ENCODE measurements at regions not wholly inside any gene's neighbourhood (a gene's known extent, or its start where the extent isn't known, plus 50 kb on each side); places are given as distances from the start of the nearest gene placed in this dataset.
"Not testable (repeated sequence)": the region's sequence is repeated elsewhere in the genome, so short reads cannot be mapped to it uniquely, and the experiment has no call there.

DNA sequence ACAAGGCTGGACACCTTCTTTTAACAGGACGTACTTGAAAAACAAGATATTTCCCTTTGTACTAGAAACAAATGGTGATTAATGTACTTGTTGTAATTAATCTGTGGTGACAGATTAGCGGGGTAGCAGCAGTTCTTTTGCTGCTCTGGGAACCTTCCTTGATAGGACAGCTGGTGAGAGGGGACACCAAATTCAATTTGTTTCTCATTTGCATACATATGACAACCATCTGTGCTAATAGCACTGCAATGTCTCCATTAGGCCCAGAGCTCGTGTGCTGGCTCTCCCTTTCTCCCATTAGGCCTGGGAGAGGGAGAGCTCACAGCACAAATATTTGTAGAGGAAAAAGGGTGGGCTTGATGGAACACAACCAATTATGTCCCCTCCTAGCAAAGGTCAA, 221.0 kb upstream of the HS3ST3A1 start:
- Mint-ChIP-seq H3K4me3 (no peak overlapping the region), H3K4me1 (ENCODE audit: low read depth in 2 of 2) (peaks cover 0 to 2% of the 10 kb centered on the region in 2 donors), H3K27ac (no peak overlapping the region), H3K36me3 (ENCODE audit: insufficient read depth) (no peaks in the 10 kb centered on the region), H3K27me3 (peaks cover 2 to 4% of the 10 kb centered on the region in 2 donors), H3K9me3 (peaks cover 0 to 2% of the 10 kb centered on the region in 2 donors)
- DNase-seq (no peak), ATAC-seq (replicated peaks) (no peak)

DNA sequence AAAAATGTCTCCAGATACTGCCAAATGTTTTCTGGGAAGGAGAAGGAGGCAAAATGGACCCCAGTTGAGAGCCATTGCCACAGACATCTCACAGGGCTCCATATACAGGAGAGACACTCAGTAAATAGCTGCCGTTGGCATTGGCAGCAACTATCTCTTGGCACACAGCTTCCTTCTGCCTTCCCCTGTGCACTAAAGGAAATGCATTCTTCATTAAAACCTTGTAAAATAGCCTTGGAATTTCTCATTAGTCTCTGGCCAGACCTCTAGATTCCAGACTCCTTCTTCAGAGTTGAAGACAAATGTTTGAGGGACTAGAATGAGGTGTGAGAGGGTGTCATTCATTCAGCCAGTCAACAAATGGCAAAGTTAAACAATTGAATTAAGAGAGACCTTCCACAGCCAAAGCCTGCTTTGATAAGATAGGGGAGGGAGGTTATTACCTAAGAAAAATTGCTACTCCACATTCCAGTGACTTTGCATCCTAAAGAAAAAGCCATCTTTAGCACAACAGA, 223.9 kb upstream of the HS3ST3A1 start:
- H3K4me3 Mint-ChIP-seq = no peak overlapping the region
- H3K9me3 Mint-ChIP-seq = peaks cover 0 to 2% of the 10 kb centered on the region in 2 donors
- no peak for ATAC-seq (replicated peaks)
- no peak for DNase-seq
- H3K27ac Mint-ChIP-seq = no peak overlapping the region
- no peaks in the 10 kb centered on the region for H3K36me3 Mint-ChIP-seq (ENCODE audit: insufficient read depth)
- peaks cover 5 to 8% of the 10 kb centered on the region in 2 donors for H3K27me3 Mint-ChIP-seq
- H3K4me1 Mint-ChIP-seq (ENCODE audit: low read depth in 2 of 2) = peaks cover 0 to 4% of the 10 kb centered on the region in 2 donors

DNA sequence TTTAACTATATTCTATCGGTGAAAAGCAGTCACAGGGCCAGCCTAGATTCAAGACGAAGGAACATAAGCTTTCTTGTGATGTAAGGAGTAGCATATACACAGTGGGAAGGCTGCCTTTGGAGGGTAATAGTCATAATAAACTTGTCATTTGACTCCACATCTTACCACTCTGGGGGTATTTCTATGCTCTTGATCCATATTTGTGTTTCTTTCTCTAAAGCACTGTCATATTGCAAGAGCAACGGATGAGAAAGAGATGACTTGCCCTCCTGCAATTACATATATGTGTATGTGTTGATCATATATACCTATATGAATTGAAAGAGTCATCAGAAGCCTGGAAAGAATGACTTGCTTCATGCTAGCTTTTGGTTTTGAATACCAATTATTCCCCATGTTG, 225.4 kb upstream of the HS3ST3A1 start:
- H3K36me3 Mint-ChIP-seq (ENCODE audit: insufficient read depth) = no peaks in the 10 kb centered on the region
- no peak overlapping the region for H3K4me3 Mint-ChIP-seq
- DNase-seq = no peak
- peaks cover 0 to 4% of the 10 kb centered on the region in 2 donors for H3K4me1 Mint-ChIP-seq (ENCODE audit: low read depth in 2 of 2)
- no peak for ATAC-seq (replicated peaks)
- peaks cover 0 to 2% of the 10 kb centered on the region in 2 donors for H3K9me3 Mint-ChIP-seq
- H3K27ac Mint-ChIP-seq = no peak overlapping the region
- H3K27me3 Mint-ChIP-seq = peaks cover 5 to 8% of the 10 kb centered on the region in 2 donors

DNA sequence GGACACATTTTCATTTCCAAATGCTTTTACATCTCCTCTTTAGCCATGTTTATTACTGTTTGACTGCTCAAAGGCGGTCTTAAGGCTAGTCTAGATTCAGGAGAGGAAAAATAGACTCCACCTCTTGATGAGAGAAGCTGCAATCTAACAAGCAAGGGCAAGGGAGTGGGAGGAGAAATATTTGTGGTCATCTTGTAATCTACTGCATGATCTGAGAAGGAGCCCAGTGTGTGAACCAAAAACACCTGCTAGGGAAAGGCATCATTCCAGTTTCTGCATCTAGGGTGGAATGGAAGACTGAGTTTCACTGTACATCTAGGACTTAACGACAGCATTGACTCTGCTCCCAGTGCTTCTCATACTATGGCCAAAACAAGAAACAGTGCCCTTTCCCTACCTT, 232.2 kb upstream of the HS3ST3A1 start:
- no peak for ATAC-seq (replicated peaks)
- Mint-ChIP-seq H3K4me3 (no peak overlapping the region), H3K4me1 (ENCODE audit: low read depth in 2 of 2) (no peaks in the 10 kb centered on the region), H3K36me3 (ENCODE audit: insufficient read depth) (no peaks in the 10 kb centered on the region), H3K27ac (no peak overlapping the region), H3K9me3 (no peaks in the 10 kb centered on the region), H3K27me3 (no peaks in the 10 kb centered on the region)
- DNase-seq = no peak

DNA sequence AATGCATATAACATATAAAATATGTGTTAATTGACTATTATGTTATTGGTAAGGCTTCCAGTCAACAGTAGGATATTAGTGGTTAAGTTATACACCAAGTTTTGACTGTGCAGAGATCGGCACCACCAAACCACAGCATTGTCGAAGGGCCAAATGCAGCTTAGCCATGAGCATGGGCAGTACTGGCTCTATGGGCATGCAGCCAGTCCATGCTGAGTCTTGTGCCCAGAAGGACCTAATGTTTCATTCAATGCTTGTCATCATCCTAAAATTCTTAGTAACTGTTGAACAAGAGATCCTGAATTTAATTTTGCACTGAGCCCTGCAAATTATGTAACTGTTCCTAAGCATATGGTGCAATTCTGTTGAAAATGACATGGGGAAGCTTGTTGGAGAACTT, 233.4 kb upstream of the HS3ST3A1 start:
- DNase-seq = no peak
- no peak overlapping the region for H3K4me3 Mint-ChIP-seq
- no peaks in the 10 kb centered on the region for H3K4me1 Mint-ChIP-seq (ENCODE audit: low read depth in 2 of 2)
- ATAC-seq (replicated peaks) = no peak
- no peaks in the 10 kb centered on the region for H3K36me3 Mint-ChIP-seq (ENCODE audit: insufficient read depth)
- H3K9me3 Mint-ChIP-seq = no peaks in the 10 kb centered on the region
- no peak overlapping the region for H3K27ac Mint-ChIP-seq
- no peaks in the 10 kb centered on the region for H3K27me3 Mint-ChIP-seq

DNA sequence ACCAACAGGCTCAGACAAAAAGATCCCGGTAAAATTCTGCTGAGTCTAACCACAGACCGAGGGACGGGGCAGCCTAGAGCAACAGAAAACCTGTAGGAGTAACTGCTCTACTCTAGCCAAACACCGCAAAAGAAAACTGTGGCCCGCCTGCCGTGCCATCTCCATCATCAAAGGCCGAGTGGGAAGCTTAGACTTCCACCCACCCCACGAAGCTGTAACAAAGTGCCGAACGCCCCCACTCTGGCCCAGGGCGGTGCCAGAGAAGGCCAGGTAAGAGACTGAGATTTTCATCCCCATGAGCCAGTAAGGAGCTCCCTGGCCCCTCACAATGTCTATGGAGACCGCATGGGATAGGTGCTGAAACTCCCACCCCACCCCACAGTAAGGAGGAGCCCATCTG, 231.9 kb upstream of the COX10 start:
- ATAC-seq (replicated peaks) (no peak), DNase-seq (no peak)
- Mint-ChIP-seq H3K27ac (no peak overlapping the region), H3K36me3 (ENCODE audit: insufficient read depth) (no peaks in the 10 kb centered on the region), H3K4me1 (ENCODE audit: low read depth in 2 of 2) (no peaks in the 10 kb centered on the region), H3K9me3 (no peaks in the 10 kb centered on the region), H3K4me3 (no peak overlapping the region), H3K27me3 (no peaks in the 10 kb centered on the region)

DNA sequence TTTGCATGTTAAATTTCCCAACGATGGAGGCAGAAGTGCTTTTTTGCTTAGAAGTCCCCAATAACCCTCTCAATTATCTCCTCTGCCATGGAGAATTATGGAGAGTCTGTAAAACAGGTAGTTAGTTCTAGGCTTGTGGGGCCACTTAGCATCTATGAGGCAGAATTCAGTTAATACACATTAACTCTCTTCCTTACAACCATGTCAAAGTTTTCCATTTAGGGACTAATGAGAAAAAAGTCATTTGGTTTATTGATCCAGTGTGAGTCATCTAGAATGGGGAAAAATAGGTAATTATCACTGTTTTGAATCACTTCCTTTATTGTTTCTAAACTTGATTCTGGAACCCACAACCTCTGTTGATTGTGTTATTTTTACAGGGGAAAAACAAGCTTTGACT, 229.1 kb upstream of the COX10 start:
- no peaks in the 10 kb centered on the region for H3K9me3 Mint-ChIP-seq
- H3K4me3 Mint-ChIP-seq = no peak overlapping the region
- H3K4me1 Mint-ChIP-seq (ENCODE audit: low read depth in 2 of 2) = no peaks in the 10 kb centered on the region

DNA sequence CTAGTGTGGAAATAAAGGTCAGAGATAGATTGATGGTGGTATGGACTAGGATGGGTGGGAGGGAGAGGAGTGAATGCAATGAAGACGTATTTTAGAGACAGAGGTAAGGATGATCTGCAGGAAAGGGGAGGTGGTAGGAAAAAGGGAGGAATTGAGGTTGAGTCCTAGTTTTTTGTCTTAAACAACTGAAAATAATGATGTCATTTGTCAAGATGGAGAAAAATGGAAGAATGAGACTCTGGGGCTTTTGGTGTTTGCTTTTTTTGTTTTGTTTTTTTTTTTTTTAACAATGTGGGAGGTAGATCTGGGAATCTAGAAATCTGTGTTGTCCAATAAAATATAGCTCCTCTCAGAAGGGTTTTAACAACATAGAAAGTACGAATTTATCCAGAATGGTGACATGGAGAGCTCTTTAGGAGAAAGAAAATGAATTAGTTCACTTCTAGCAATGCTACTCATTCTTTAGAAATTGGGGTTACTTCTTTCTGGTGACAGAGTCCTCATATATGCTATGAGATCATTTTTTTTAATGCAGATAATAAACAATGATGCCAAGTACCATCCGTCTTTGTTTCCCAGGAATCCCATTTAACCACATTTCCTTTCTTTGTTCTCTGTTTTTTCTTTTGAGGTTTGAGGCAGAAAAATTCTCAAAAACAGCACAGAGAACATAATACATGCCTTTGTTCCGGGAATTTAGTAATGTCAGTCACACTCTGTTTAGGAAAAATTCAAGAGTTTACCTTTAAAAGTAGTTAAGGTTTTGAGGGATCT, 225.3 kb upstream of the COX10 start:
- no peak for ATAC-seq (replicated peaks)
- no peaks in the 10 kb centered on the region for H3K36me3 Mint-ChIP-seq (ENCODE audit: insufficient read depth)
- H3K4me1 Mint-ChIP-seq (ENCODE audit: low read depth in 2 of 2) = no peaks in the 10 kb centered on the region
- H3K9me3 Mint-ChIP-seq = no peaks in the 10 kb centered on the region
- no peak for DNase-seq
- H3K27me3 Mint-ChIP-seq = peaks cover 0 to 10% of the 10 kb centered on the region in 2 donors
- no peak overlapping the region for H3K27ac Mint-ChIP-seq
- no peak overlapping the region for H3K4me3 Mint-ChIP-seq

More for the DNA sequence above, 229.1 kb upstream of the COX10 start:
- ATAC-seq (replicated peaks) (no peak), DNase-seq (no peak)
- H3K27ac Mint-ChIP-seq = no peak overlapping the region
- peaks cover 0 to 10% of the 10 kb centered on the region in 2 donors for H3K27me3 Mint-ChIP-seq
- no peaks in the 10 kb centered on the region for H3K36me3 Mint-ChIP-seq (ENCODE audit: insufficient read depth)

DNA sequence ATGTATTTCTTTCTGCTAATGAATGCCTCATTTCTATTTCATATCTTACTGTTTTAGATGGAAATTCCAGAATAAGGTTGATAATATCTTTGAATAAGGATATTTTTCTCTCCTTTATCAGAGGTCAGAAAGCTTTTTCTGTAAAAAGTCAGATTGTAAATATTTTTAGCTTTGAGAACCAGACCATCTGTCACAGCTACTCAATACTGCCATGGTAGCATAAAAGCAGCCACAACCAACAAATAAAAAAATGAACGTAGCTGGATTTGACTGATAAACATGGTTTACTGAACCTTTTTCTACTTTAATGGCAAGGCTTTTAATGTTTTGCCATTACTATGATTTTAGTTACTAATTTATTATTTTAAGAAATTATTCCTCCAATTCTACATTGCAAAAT, 217.4 kb upstream of the COX10 start:
- H3K27ac Mint-ChIP-seq = no peak overlapping the region
- H3K9me3 Mint-ChIP-seq = peaks cover 3 to 6% of the 10 kb centered on the region in 2 donors
- H3K27me3 Mint-ChIP-seq = peaks cover under 1 to 5% of the 10 kb centered on the region in 2 donors
- ATAC-seq (replicated peaks) (no peak), DNase-seq (no peak)
- H3K4me3 Mint-ChIP-seq = no peak overlapping the region
- H3K36me3 Mint-ChIP-seq (ENCODE audit: insufficient read depth) = no peaks in the 10 kb centered on the region
- peaks cover 0 to 3% of the 10 kb centered on the region in 2 donors for H3K4me1 Mint-ChIP-seq (ENCODE audit: low read depth in 2 of 2)

DNA sequence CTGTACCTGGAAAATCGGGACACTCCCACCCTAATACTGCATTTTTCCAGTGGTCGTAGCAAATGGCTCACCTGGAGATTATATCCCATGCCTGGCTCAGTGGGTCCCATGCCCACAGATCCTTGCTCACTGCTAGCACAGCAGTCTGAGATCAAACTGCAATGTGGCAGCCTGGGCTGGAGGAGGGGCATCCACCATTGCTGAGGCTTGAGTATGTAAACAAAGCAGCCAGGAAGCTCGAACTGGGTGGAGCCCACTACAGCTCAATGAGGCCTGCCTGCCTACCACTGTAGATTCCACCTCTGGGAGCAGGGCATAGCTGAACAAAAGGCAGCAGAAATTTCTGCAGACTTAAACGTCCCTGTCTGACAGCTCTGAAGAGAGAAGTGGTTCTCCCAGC, 213.6 kb upstream of the COX10 start:
- not testable (repeated sequence) for ATAC-seq (replicated peaks); DNase-seq; H3K4me3 Mint-ChIP-seq; H3K27ac Mint-ChIP-seq; H3K9me3 Mint-ChIP-seq; H3K36me3 Mint-ChIP-seq (ENCODE audit: insufficient read depth); H3K4me1 Mint-ChIP-seq (ENCODE audit: low read depth in 2 of 2)
- H3K27me3 Mint-ChIP-seq = peaks cover 9 to 20% of the 10 kb centered on the region in 2 donors

DNA sequence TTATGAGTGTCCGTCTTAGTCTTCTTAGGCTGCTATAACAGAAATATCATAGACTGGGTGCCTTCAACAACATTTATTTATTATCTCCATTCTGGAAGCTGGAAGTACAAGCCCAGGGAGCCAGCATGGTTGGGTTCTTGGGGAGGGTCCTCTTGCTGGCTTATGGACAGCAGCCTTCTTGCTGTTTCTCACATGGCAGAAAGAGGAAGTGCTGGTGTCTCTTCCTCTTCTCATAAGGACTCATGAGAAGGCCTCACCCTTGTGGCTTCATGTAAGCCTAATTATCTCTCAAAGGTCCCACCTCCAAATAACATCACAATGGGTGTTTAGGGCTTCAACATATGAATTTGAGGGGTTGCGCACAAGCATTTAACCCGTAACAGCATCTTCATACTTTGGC, 207.0 kb upstream of the COX10 start:
- ATAC-seq (replicated peaks) = no peak

DNA sequence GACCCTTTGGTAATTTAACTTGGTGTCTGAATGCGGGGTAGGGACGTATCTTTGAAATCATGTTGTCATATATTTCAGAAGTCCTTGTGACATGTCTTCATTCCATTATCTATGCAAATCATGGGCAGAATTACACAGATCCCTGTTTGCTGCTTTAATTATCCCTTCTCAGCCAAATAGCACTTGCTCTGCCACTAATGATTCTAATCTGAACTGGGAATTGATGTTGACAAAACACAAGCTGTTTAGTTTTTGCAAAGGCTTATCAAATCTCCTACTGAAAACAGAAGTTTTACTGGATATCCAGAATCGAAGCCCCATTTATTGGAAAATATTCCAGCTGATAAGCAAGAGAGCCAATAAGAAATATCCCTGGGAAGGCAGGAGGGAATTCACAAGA, 205.9 kb upstream of the COX10 start:
- Mint-ChIP-seq H3K4me1 (ENCODE audit: low read depth in 2 of 2) (no peaks in the 10 kb centered on the region), H3K27me3 (peaks cover 0 to 5% of the 10 kb centered on the region in 2 donors)

More for the DNA sequence above, 207.0 kb upstream of the COX10 start:
- H3K27ac Mint-ChIP-seq = no peak overlapping the region
- H3K9me3 Mint-ChIP-seq = no peaks in the 10 kb centered on the region
- no peaks in the 10 kb centered on the region for H3K36me3 Mint-ChIP-seq (ENCODE audit: insufficient read depth)
- no peak for DNase-seq
- H3K4me1 Mint-ChIP-seq (ENCODE audit: low read depth in 2 of 2) = no peaks in the 10 kb centered on the region
- peaks cover 5 to 11% of the 10 kb centered on the region in 2 donors for H3K27me3 Mint-ChIP-seq
- H3K4me3 Mint-ChIP-seq = no peak overlapping the region

DNA sequence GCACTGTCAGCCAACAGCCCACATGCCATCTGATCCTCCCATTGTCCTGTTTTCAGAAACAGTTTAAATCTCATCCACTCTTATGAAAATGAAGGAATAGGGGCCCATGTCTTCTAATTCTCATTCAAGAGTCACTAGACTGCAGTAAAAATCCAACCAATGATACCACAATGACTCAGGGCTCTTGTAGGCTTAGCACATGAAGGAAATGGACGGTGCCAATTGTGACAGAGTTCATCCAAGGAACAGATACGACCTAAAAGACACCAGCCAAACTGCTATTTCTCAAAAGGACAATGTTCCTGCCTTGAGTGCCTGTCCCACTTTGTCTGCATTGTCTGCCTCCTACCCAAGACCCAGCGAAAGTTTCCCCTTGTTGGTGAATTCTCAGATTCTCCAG, 204.8 kb upstream of the COX10 start:
- Mint-ChIP-seq H3K27ac (no peak overlapping the region), H3K4me1 (ENCODE audit: low read depth in 2 of 2) (no peaks in the 10 kb centered on the region), H3K36me3 (ENCODE audit: insufficient read depth) (no peaks in the 10 kb centered on the region), H3K9me3 (no peaks in the 10 kb centered on the region), H3K27me3 (peaks cover 0 to 5% of the 10 kb centered on the region in 2 donors), H3K4me3 (no peak overlapping the region)
- DNase-seq (no peak), ATAC-seq (replicated peaks) (no peak)

More for the DNA sequence above, 205.9 kb upstream of the COX10 start:
- H3K4me3 Mint-ChIP-seq = no peak overlapping the region
- no peaks in the 10 kb centered on the region for H3K36me3 Mint-ChIP-seq (ENCODE audit: insufficient read depth)
- DNase-seq (no peak), ATAC-seq (replicated peaks) (no peak)
- no peak overlapping the region for H3K27ac Mint-ChIP-seq
- H3K9me3 Mint-ChIP-seq = no peaks in the 10 kb centered on the region

DNA sequence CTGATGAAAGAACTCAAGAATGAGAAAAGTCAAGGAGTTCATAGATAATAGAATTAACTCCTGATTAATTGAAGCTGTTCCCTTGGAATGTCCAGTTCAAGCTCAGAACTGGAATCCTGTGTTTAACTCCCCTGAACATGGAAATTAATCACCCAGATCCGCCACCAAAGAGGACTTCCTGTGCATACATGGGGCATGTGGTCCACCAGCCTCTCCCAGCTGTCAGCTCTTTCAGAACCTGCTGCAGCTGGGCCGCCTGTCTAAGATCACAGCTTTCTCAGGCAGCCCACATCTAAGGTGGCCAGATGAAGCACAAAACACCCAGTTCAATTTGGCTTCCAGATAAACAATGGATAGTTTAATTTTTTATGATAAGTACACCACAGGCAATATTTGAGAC, 203.7 kb upstream of the COX10 start:
- no peak for ATAC-seq (replicated peaks)
- no peak for DNase-seq
- H3K27ac Mint-ChIP-seq = no peak overlapping the region
- no peaks in the 10 kb centered on the region for H3K9me3 Mint-ChIP-seq
- H3K36me3 Mint-ChIP-seq (ENCODE audit: insufficient read depth) = no peaks in the 10 kb centered on the region
- H3K4me1 Mint-ChIP-seq (ENCODE audit: low read depth in 2 of 2) = no peaks in the 10 kb centered on the region
- no peak overlapping the region for H3K4me3 Mint-ChIP-seq
- peaks cover 0 to 5% of the 10 kb centered on the region in 2 donors for H3K27me3 Mint-ChIP-seq
